ENCODE measurements at regions not wholly inside any gene's neighbourhood (a gene's known extent, or its start where the extent isn't known, plus 50 kb on each side); places are given as distances from the start of the nearest gene placed in this dataset.

GRCh38 chr2:180660881-180661685 lies 319.3 kb upstream of the UBE2E3 start:
- DNase-seq (ENCODE audit: low spot score) = no peak

- DNase-seq (ENCODE audit: low spot score) = peak; percentile 17
Observed at GRCh38 chr2:180660207-180660606, 320.2 kb upstream of the UBE2E3 start.

- DNase-seq (ENCODE audit: low spot score) = no peak
Observed at GRCh38 chr2:180657054-180657453, 323.4 kb upstream of the UBE2E3 start.

GRCh38 chr2:180656455-180656847 lies 324.0 kb upstream of the UBE2E3 start:
- DNase-seq (ENCODE audit: low spot score) = no peak

- no peak for DNase-seq (ENCODE audit: low spot score)
Observed at GRCh38 chr2:180655842-180656454, 324.5 kb upstream of the UBE2E3 start.

GRCh38 chr2:180655393-180655792 lies 325.0 kb upstream of the UBE2E3 start:
- no peak for DNase-seq (ENCODE audit: low spot score)

- DNase-seq (ENCODE audit: low spot score) = no peak
Observed at GRCh38 chr2:180653481-180653880, 326.9 kb upstream of the UBE2E3 start.

- no peak for DNase-seq (ENCODE audit: low spot score)
Observed at GRCh38 chr2:180652794-180653193, 327.6 kb upstream of the UBE2E3 start.

GRCh38 chr2:180651596-180651995 lies 328.8 kb upstream of the UBE2E3 start:
- DNase-seq (ENCODE audit: low spot score) = no peak

GRCh38 chr2:180647621-180648020 lies 332.8 kb upstream of the UBE2E3 start:
- DNase-seq (ENCODE audit: low spot score) = no peak

- DNase-seq (ENCODE audit: low spot score) = no peak
Observed at GRCh38 chr2:180647221-180647620, 333.2 kb upstream of the UBE2E3 start.

GRCh38 chr2:180646756-180647155 lies 333.6 kb upstream of the UBE2E3 start:
- no peak for DNase-seq (ENCODE audit: low spot score)

GRCh38 chr2:180644709-180645108 lies 335.7 kb upstream of the UBE2E3 start:
- peak; percentile 9 for DNase-seq (ENCODE audit: low spot score)

GRCh38 chr2:180630756-180631155 lies 349.6 kb upstream of the UBE2E3 start:
- no peak for DNase-seq (ENCODE audit: low spot score)

- DNase-seq (ENCODE audit: low spot score) = no peak
Observed at GRCh38 chr2:180625006-180625844, 355.2 kb upstream of the UBE2E3 start.

- DNase-seq (ENCODE audit: low spot score) = no peak
Observed at GRCh38 chr2:180621941-180622918, 358.2 kb upstream of the UBE2E3 start.

GRCh38 chr2:180621366-180621765 lies 359.0 kb upstream of the UBE2E3 start:
- DNase-seq (ENCODE audit: low spot score) = no peak

GRCh38 chr2:180618570-180618969 lies 361.8 kb upstream of the UBE2E3 start:
- DNase-seq (ENCODE audit: low spot score) = no peak

GRCh38 chr2:180614776-180615175 lies 365.6 kb upstream of the UBE2E3 start:
- no peak for DNase-seq (ENCODE audit: low spot score)

- no peak for DNase-seq (ENCODE audit: low spot score)
Observed at GRCh38 chr2:180609626-180610340, 370.6 kb upstream of the UBE2E3 start.

- no peak for DNase-seq (ENCODE audit: low spot score)
Observed at GRCh38 chr2:180607514-180608049, 372.8 kb upstream of the UBE2E3 start.
